PC-9 (cell line): ENCODE measurements at regions not wholly inside any gene's neighbourhood (a gene's known extent, or its start where the extent isn't known, plus 50 kb on each side); places are given as distances from the start of the nearest gene placed in this dataset.

Experiments
- CTCF ChIP-seq: fragments of 200-600 bp; sonication (generic); conservative IDR thresholded peaks from 2 replicates; pipeline ENCODE4 v1.6.1; 2017; ENCODE audit warnings: mixed run types, antibody characterized with exemption, mild to moderate bottlenecking, moderate library complexity
- EZH2 ChIP-seq: fragments of 200-600 bp; sonication (generic); IDR thresholded peaks from 2 replicates; pipeline ENCODE4 v1.8.0; 2017; ENCODE audit warnings: antibody characterized with exemption, low read depth

DNA sequence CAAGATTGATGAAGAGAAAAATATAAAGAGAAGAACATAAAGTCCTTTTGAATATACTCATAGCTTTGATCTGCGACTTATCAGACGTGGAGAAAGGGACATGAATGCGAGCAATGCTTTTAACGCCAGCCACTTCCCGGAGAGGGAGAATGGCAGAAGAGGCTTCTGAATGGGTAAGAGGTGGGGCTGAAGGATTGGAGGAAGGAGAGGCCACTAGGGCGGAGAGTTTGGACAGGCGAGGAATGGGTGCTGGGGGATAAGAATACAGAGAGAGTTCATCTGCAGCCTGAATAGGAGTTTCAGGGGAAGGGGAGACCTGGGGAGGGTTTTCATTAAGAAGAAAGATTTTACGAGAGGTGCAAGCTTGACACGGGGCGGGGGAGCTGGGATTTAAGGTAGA is 2534.9 kb downstream of the PCDH7 start:
- TF ChIP-seq CTCF = no peak
- no peak for TF ChIP-seq EZH2
